BLaER1 (cell line): ENCODE measurements at regions not wholly inside any gene's neighbourhood (a gene's known extent, or its start where the extent isn't known, plus 50 kb on each side); places are given as distances from the start of the nearest gene placed in this dataset.

Experiments
- H3K27ac ChIP-seq: shearing (Covaris generic); formaldehyde crosslinking; 2 replicates; pipeline ENCODE4 v1.8.1; 2022
- H3K27me3 ChIP-seq: shearing (Covaris generic); formaldehyde crosslinking; 2 replicates; pipeline ENCODE4 v1.8.1; 2022
- H3K36me3 ChIP-seq: shearing (Covaris generic); formaldehyde crosslinking; 2 replicates; pipeline ENCODE4 v1.8.1; 2022
- H3K4me1 ChIP-seq: shearing (Covaris generic); formaldehyde crosslinking; 2 replicates; pipeline ENCODE4 v1.8.1; 2022
- H3K4me2 ChIP-seq: shearing (Covaris generic); formaldehyde crosslinking; 2 replicates; pipeline ENCODE4 v1.8.1; 2022
- H3K4me3 ChIP-seq: shearing (Covaris generic); formaldehyde crosslinking; 2 replicates; pipeline ENCODE4 v1.8.1; 2022
- H3K9ac ChIP-seq: shearing (Covaris generic); formaldehyde crosslinking; 2 replicates; pipeline ENCODE4 v1.8.1; 2022
- H3K9me3 ChIP-seq: shearing (Covaris generic); formaldehyde crosslinking; 2 replicates; pipeline ENCODE4 v1.8.1; 2022
- H4K20me1 ChIP-seq: shearing (Covaris generic); formaldehyde crosslinking; 2 replicates; pipeline ENCODE4 v1.8.1; 2022
- Cebpa-rat ChIP-seq: shearing (Covaris generic); IDR thresholded peaks from 2 replicates; pipeline ENCODE4 v1.8.1; 2022

DNA sequence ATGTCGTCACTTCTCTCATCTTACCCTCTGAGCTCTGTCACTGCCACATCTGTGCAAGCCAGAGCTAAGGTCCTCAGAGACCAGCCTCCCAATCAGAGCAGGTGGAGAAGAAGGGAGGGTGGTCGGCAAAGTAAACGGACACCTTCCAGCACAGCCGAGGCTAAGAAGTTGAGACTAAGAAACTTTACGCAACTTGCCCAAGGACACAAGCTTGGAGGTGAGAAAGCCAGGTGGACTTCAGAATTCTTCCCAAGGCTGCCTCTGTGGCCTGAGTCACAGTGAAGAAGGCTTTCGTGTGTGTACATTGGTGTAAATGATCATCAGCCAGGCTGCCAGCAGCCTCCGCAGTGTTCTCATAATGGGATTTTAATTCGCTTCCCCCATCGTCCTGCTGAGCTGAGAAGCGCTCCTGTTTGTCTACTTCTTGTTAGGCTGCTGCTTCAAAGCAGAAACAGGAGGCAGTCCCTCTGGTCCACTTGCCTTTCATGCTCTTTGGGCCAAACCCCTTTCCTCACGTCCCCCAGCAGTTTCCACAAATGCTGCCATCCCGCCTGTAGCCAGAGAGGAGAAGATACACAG, 125.0 kb upstream of the RPL38 start:
- H3K4me3 ChIP-seq: no peak overlapping the region
- H3K27me3 ChIP-seq: no peaks in the 10 kb centered on the region
- no peaks in the 10 kb centered on the region for H3K36me3 ChIP-seq
- H3K4me1 ChIP-seq: no peaks in the 10 kb centered on the region
- H3K9ac ChIP-seq: no peak overlapping the region
- no peak overlapping the region for H3K27ac ChIP-seq
- H3K9me3 ChIP-seq: peaks cover 34% of the 10 kb centered on the region
- TF ChIP-seq Cebpa-rat: no peak
- H3K4me2 ChIP-seq: no peak overlapping the region
- H4K20me1 ChIP-seq: no peaks in the 10 kb centered on the region

DNA sequence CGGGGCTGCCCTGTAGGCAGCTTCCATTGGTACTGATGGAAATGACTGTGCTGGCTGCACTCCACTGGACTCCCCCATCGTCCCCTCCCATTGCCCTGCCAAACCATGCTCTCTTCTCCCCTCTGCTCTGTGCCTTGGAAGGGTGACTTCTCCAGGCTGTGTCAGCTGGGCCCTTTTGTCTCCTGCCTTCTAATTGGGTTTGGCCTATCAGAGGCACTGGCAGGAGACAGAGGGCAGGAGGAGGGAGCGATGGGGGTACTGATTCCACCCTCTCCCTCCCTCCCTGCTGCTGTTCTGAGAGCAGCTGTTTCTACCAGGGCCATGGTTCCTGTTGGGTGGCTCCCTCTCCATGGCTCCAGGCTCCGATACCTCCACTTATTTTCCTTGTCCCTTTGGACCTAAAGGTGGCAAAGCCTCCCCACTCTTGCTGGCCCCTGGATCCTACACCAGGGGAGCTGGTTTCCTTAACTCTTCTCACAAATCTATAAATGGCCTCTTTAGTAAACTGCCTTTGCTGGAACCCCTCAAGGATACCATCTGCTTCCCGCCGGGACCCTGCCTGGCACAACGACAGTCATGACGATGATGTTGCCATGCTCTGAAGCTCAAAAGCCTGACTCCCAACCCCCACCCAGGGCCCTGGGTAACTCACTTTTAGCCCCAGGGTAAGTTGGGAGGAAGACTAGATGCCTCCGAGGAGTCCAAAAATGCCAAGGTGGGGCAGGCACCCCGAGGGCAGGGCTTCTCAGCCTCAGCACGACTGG, 123.8 kb upstream of the RPL38 start:
- Histone ChIP-seq H3K36me3 (no peaks in the 10 kb centered on the region), H3K27me3 (no peaks in the 10 kb centered on the region), H4K20me1 (no peaks in the 10 kb centered on the region), H3K4me1 (no peaks in the 10 kb centered on the region), H3K4me3 (no peak overlapping the region), H3K9me3 (peaks cover 21% of the 10 kb centered on the region), H3K4me2 (no peak overlapping the region), H3K9ac (no peak overlapping the region), H3K27ac (no peak overlapping the region)
- no peak for TF ChIP-seq Cebpa-rat

DNA sequence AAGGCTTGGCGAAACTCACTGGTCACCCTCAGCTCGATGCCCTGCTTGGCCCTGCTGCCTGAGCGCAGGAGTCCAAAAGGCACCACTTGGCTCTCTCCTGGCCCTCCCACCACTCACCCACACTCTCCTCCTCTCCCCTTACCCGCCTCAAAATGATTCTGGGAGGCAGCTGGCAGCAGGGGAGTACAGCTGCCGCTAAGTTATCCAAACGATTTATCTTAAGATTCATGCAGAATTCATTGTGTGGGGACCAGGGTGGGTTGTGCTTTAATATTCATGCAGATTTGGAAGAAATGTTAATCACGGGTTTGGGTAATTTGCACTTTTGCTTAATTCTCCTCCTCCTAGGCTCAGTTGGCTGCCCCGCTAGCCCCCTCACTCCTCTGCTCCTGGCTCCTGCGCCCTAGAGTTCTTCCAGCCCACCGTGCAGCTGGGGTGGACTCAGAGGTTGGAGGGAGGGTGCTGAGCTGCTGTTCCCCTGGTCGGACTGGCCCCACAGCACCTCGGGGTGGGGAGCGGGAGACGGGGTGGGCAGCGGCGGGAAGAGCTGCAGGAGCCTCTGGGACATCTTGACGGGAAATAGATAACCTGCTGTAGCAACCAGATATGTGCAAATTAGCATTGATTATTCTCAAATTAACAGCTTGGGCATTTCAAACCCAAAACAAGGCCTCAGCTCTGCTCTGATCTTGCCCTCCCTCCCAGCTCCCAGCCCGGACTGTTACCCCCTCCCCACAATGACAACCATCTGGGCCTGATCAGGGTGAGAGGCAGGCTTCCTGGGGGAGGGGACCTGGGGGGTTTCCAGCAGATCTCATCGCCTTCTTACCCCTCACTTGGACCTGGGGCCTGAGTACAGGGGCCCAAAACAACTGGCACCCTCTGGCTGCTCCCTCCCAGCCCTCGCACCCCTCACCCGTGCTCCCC, 122.6 kb upstream of the RPL38 start:
- no peaks in the 10 kb centered on the region for H4K20me1 ChIP-seq
- H3K9ac ChIP-seq: no peak overlapping the region
- H3K9me3 ChIP-seq: peaks cover 9% of the 10 kb centered on the region
- H3K4me1 ChIP-seq: no peaks in the 10 kb centered on the region
- no peaks in the 10 kb centered on the region for H3K36me3 ChIP-seq
- no peak overlapping the region for H3K4me3 ChIP-seq
- no peaks in the 10 kb centered on the region for H3K27me3 ChIP-seq
- no peak overlapping the region for H3K4me2 ChIP-seq
- TF ChIP-seq Cebpa-rat: no peak
- H3K27ac ChIP-seq: no peak overlapping the region

DNA sequence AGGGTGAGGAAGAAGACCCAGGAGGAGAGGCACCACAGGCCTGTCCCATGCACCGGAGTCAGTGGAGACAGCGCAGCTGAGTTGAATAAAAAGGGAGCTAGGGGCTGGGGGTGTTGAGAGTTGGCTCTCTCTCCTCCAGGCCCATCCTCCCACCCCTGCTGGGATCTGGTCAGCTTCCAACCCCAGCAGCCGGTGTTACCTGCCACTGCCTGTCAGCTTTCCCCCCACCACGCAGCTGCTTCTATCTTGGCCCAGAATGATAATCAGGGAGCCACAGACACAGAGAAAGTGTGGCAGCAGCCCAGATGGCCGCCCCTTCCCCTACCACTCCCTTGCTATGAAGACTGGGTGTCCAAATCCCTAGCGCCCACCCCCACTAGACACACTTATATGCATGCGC, 120.6 kb upstream of the RPL38 start:
- Histone ChIP-seq H3K4me2 (no peak overlapping the region), H3K27ac (no peak overlapping the region), H3K4me3 (no peak overlapping the region), H3K27me3 (no peaks in the 10 kb centered on the region), H3K4me1 (no peaks in the 10 kb centered on the region), H3K9me3 (no peaks in the 10 kb centered on the region), H3K36me3 (no peaks in the 10 kb centered on the region), H3K9ac (no peak overlapping the region), H4K20me1 (no peaks in the 10 kb centered on the region)
- TF ChIP-seq Cebpa-rat: no peak

DNA sequence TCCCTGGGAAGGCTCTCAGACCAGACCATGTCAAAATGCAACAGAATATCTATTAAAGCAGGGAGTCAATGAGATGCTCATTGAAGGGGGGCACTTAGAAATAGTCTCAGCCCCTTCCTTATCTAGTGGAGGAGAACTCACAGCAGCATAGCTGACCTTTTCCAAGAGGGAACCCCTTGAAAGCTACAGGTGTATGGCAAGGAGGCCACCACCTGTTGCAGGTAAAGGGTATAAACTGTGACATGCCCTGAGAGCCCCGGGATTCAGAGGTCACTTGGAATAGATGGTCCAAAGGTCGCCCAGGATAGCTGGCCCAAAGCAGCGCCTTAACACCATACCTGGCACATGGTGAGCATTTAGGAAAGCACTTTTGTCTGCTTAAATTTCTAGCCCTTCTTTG, 120.2 kb upstream of the RPL38 start:
- no peak overlapping the region for H3K27ac ChIP-seq
- H3K4me2 ChIP-seq: no peak overlapping the region
- no peaks in the 10 kb centered on the region for H3K4me1 ChIP-seq
- H3K9ac ChIP-seq: no peak overlapping the region
- no peak for TF ChIP-seq Cebpa-rat
- H3K4me3 ChIP-seq: no peak overlapping the region
- H3K36me3 ChIP-seq: no peaks in the 10 kb centered on the region
- no peaks in the 10 kb centered on the region for H4K20me1 ChIP-seq
- H3K9me3 ChIP-seq: no peaks in the 10 kb centered on the region
- H3K27me3 ChIP-seq: no peaks in the 10 kb centered on the region

DNA sequence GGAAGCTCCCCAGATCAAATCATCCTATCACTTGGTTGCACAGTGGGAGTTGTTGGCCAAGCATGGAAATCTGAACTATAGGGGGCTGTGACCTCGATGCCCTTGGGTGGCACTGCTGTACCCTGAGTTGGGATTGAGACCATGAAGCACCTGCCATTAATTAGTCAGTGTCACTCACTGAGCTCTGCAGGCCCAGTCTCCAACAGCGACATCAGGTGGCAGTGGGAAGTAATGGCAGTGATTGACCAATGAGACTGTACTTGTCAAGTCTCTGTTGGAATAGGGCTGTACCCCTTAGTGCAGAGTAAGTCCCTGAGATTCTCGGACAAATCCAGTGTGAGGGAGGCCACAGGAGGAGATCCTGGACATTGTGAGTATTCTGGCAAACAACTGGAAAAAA, 118.0 kb upstream of the RPL38 start:
- Histone ChIP-seq H4K20me1 (no peaks in the 10 kb centered on the region), H3K4me1 (no peaks in the 10 kb centered on the region), H3K36me3 (no peaks in the 10 kb centered on the region), H3K4me3 (no peak overlapping the region), H3K4me2 (no peak overlapping the region), H3K9me3 (no peaks in the 10 kb centered on the region), H3K27me3 (no peaks in the 10 kb centered on the region), H3K9ac (no peak overlapping the region), H3K27ac (no peak overlapping the region)
- TF ChIP-seq Cebpa-rat: no peak

DNA sequence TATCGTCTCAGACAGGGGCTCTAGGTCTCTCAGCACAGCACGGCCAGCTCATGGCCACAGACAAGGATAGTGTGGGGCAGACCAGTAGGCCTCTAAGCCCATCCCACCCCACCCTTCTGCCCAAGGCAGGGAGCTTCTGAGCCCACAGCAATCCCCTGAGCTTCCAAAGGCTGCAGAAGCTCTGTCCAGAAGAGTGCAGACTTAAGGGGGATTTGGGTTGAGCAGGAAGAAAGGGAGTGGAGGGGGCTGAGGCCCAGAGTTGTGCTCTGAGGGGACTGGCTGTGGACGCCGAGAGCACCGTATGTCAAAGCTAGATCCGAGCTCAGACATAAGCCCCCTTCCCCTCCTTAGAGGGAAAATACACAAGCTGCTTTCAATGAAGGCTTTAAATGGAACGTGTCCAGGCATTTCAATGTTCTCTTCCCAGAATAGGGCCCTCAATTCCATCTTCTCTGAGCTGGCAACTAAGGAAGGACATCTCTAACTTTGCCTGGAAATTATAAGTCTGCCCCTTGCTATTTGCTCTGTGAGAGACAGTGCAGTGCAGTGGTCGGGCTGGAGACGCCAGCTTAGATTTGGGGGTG, 116.4 kb upstream of the RPL38 start:
- no peak overlapping the region for H3K4me2 ChIP-seq
- H3K4me1 ChIP-seq: no peaks in the 10 kb centered on the region
- no peaks in the 10 kb centered on the region for H4K20me1 ChIP-seq
- H3K9me3 ChIP-seq: no peaks in the 10 kb centered on the region
- no peak for TF ChIP-seq Cebpa-rat
- no peak overlapping the region for H3K9ac ChIP-seq
- no peaks in the 10 kb centered on the region for H3K27me3 ChIP-seq
- H3K27ac ChIP-seq: no peak overlapping the region
- H3K4me3 ChIP-seq: no peak overlapping the region
- H3K36me3 ChIP-seq: no peaks in the 10 kb centered on the region

DNA sequence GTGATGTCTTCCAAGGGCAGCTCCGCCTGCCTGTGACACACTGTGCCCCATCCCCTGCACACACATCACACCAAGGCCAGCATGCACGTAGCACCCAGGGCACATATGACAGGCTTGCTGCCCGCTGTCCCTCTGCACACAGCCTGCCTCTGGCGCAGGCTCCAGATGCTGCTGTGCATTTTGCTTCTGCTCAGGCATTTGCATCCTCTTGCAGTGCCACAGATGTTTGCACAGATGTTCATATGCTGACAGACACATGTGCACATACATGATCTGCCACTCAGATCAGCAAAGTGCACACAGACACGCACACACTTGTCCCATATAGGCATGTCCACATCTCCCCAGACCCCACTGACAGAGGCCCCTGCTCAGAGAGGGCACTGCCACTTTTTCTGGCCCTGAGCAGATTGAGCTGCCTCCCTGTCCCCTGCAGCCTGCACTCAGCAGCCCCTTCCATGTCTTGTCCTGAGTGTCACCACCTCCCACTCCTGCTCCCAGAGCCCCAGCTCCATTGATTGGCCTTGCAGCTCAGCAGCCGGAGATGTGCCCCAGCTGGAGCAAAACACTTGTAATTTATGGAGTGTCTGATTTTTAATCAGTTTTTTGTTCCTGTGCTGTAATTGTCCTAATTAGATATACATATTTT, 115.1 kb upstream of the RPL38 start:
- Histone ChIP-seq H3K4me3 (no peak overlapping the region), H3K9ac (no peak overlapping the region), H3K4me2 (no peak overlapping the region), H3K4me1 (no peaks in the 10 kb centered on the region), H3K36me3 (no peaks in the 10 kb centered on the region), H3K9me3 (no peaks in the 10 kb centered on the region), H4K20me1 (no peaks in the 10 kb centered on the region), H3K27me3 (no peaks in the 10 kb centered on the region), H3K27ac (no peak overlapping the region)
- TF ChIP-seq Cebpa-rat: no peak

DNA sequence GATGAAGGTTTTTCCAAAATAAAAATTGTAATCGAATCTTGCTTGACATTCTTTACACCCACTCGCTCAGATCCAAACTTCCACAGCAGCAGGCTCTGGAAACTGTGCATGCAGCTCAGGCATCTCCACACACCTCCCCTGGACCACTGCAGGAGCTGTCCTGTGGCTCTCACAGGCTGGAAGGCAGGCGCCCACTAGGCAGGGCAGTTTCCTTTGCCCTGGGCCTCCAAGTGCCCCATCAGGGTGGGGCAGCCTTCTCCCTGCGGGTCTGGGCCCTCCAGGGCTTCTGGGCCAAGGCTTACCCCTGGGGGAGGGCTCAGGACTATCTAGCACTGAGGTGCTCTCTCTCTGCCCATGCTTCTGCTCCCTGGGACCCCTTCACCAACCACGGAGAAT, 114.5 kb upstream of the RPL38 start:
- Histone ChIP-seq H3K4me2 (no peak overlapping the region), H3K27ac (no peak overlapping the region)

More for the DNA sequence above, 114.5 kb upstream of the RPL38 start:
- no peaks in the 10 kb centered on the region for H3K36me3 ChIP-seq
- TF ChIP-seq Cebpa-rat: no peak
- H3K4me3 ChIP-seq: no peak overlapping the region
- H3K9me3 ChIP-seq: no peaks in the 10 kb centered on the region
- H4K20me1 ChIP-seq: no peaks in the 10 kb centered on the region
- no peak overlapping the region for H3K9ac ChIP-seq
- no peaks in the 10 kb centered on the region for H3K4me1 ChIP-seq
- no peaks in the 10 kb centered on the region for H3K27me3 ChIP-seq
